HCT116 (cell line): ENCODE measurements at regions not wholly inside any gene's neighbourhood (a gene's known extent, or its start where the extent isn't known, plus 50 kb on each side); places are given as distances from the start of the nearest gene placed in this dataset.

Experiments used
- ATAC-seq: fragments of 200-7000 bp; cut with Tn5 transposase; 2 replicates; pipeline ENCODE4 v1.9.1; 2020; ENCODE audit warnings: mild to moderate bottlenecking, moderate library complexity
- BruUV-seq: library from RNA; stranded (reverse); fragments of 400-500 nt; replicated peaks from 2 replicates; lab custom pipeline; 2021; lab: Mats Ljungman, UMichigan
- CTCF ChIA-PET: fragments of 300-600 bp; sonication (Branson Sonifier 250); formaldehyde crosslinking; loops from one replicate; lab custom pipeline; 2021; ENCODE audit warnings: antibody characterized with exemption; lab: Charles Lee
- POLR2A ChIA-PET: fragments of 300-600, 350-600 bp; sonication (Branson Sonifier 250); formaldehyde crosslinking; loops from one replicate; lab custom pipeline; 2021; ENCODE audit warnings: antibody characterized with exemption; lab: Charles Lee
- RAD21 ChIA-PET, 2 experiments: fragments of 300-600 bp; sonication (Branson Sonifier 250); formaldehyde crosslinking; loops; one replicate each; lab custom pipeline; 2023; ENCODE audit warnings: low total read pairs in 2 of 2; ENCODE audit not compliant: uncharacterized antibody in 2 of 2, unreplicated experiment in 2 of 2, low non-redundant PET in 1 of 2; lab: Charles Lee
- DNase-seq: peaks from one replicate; pipeline ENCODE4 v3.0.0-alpha.2; 2010; ENCODE audit warnings: low read depth, low spot score
- H2AFZ ChIP-seq: fragments of 200-600 bp; shearing (Covaris generic), sonication (generic); 2 replicates; pipeline ENCODE4 v1.6.1; 2017; ENCODE audit warnings: low read depth, mixed run types, mixed read lengths, antibody characterized with exemption, low read length; ENCODE audit not compliant: poor library complexity, severe bottlenecking
- H3K27ac ChIP-seq: 2 replicates; pipeline ENCODE4 v1.5.1; 2012; ENCODE audit warnings: low read depth, low read length
- H3K27me3 ChIP-seq: fragments of 200-600 bp; sonication (generic); 2 replicates; pipeline ENCODE4 v1.6.1; 2016; ENCODE audit warnings: mixed run types, low read length, mixed read lengths; ENCODE audit not compliant: insufficient read depth
- H3K36me3 ChIP-seq, 2 experiments: fragments of 200-500 bp in 1 of 2; fragments of 200-600 bp in 1 of 2; sonication (Bioruptor generic) in 1 of 2; sonication (generic) in 1 of 2; 2 replicates each; pipeline versions ENCODE4 v1.5.1 to v1.6.1; 2014 to 2016; ENCODE audit warnings: low read length in 2 of 2, inconsistent platforms in 1 of 2, mixed read lengths in 1 of 2, mixed run types in 1 of 2; ENCODE audit not compliant: insufficient read depth in 2 of 2, control insufficient read depth in 1 of 2
- H3K4me1 ChIP-seq, 2 experiments: fragments of 200-600 bp in 1 of 2; sonication (generic) in 1 of 2; 2 replicates each; pipeline versions ENCODE4 v1.5.1 to v1.6.1; 2012 to 2017; ENCODE audit warnings: low read length in 2 of 2, inconsistent platforms in 1 of 2, mild to moderate bottlenecking in 1 of 2, mixed read lengths in 1 of 2, mixed run types in 1 of 2, moderate library complexity in 1 of 2; ENCODE audit not compliant: insufficient read depth in 2 of 2, control insufficient read depth in 1 of 2
- H3K4me2 ChIP-seq: fragments of 200-600 bp; sonication (generic); 2 replicates; pipeline ENCODE4 v1.6.1; 2017; ENCODE audit warnings: mixed run types, low read length, mixed read lengths
- H3K4me3 ChIP-seq, 2 experiments: fragments of 200-600 bp in 1 of 2; sonication (generic) in 1 of 2; replicated peaks in 1 of 2; 2 replicates each; pipeline ENCODE4 v1.5.1; 2011 to 2016; ENCODE audit warnings: low read length in 2 of 2, control low read depth in 1 of 2, low read depth in 1 of 2, mild to moderate bottlenecking in 1 of 2, mixed read lengths in 1 of 2, mixed run types in 1 of 2
- H3K79me2 ChIP-seq: fragments of 200-600 bp; sonication (generic); 2 replicates; pipeline ENCODE4 v1.6.1; 2017; ENCODE audit warnings: mild to moderate bottlenecking, mixed run types, low read length, moderate library complexity, mixed read lengths; ENCODE audit not compliant: insufficient read depth
- H3K9ac ChIP-seq: fragments of 200-600 bp; sonication (generic); 2 replicates; pipeline ENCODE4 v1.6.1; 2016; ENCODE audit warnings: low read length, mixed read lengths
- H3K9me2 ChIP-seq: fragments of 200-600 bp; sonication (generic), shearing (Covaris generic); 2 replicates; pipeline ENCODE4 v1.6.1; 2017; ENCODE audit warnings: mixed run types, mild to moderate bottlenecking, moderate library complexity; ENCODE audit not compliant: insufficient read depth
- H3K9me3 ChIP-seq, 2 experiments: fragments of 200-500 bp in 1 of 2; fragments of 200-600 bp in 1 of 2; sonication (Bioruptor generic) in 1 of 2; sonication (generic) in 1 of 2; 2 replicates each; pipeline ENCODE4 v1.6.1; 2014 to 2017; ENCODE audit warnings: low read length in 2 of 2, mixed read lengths in 2 of 2, inconsistent platforms in 1 of 2, low read depth in 1 of 2, mild to moderate bottlenecking in 1 of 2, mixed run types in 1 of 2, moderate library complexity in 1 of 2; ENCODE audit not compliant: control insufficient read depth in 1 of 2, insufficient read depth in 1 of 2
- H4K20me1 ChIP-seq: fragments of 200-600 bp; sonication (generic), shearing (Covaris generic); 2 replicates; pipeline ENCODE4 v1.6.1; 2017; ENCODE audit warnings: mixed run types, mild to moderate bottlenecking, moderate library complexity; ENCODE audit not compliant: insufficient read depth
- ELF1 ChIP-seq: IDR thresholded peaks from 2 replicates; pipeline ENCODE4 v1.6.1; 2012; ENCODE audit warnings: low read depth, borderline replicate concordance
- EZH2phosphoT487 ChIP-seq: fragments of 200-600 bp; IDR thresholded peaks from 2 replicates; pipeline ENCODE4 v1.6.1; 2018; ENCODE audit warnings: antibody characterized with exemption, borderline replicate concordance
- FOSL1 ChIP-seq: IDR thresholded peaks from 2 replicates; pipeline ENCODE4 v1.6.1; 2012; ENCODE audit warnings: low read depth
- POLR2AphosphoS5 ChIP-seq: IDR thresholded peaks from 2 replicates; pipeline ENCODE4 v1.6.1; 2011; ENCODE audit warnings: mild to moderate bottlenecking, low read depth, low read length, moderate library complexity
- SIN3A ChIP-seq: IDR thresholded peaks from 2 replicates; pipeline ENCODE4 v1.6.1; 2012; ENCODE audit warnings: low read depth
- ZFX ChIP-seq: fragments of 450-650 bp; IDR thresholded peaks from 2 replicates; pipeline ENCODE4 v1.6.1; 2017
- ZNF274 ChIP-seq: fragments of 200-500 bp; sonication (Bioruptor generic); IDR thresholded peaks from 2 replicates; pipeline ENCODE4 v1.6.1; 2014; ENCODE audit warnings: mild to moderate bottlenecking, low read depth, low read length, inconsistent platforms
- intact Hi-C: fragments of 100-400 bp; cut with micrococcal nuclease; formaldehyde crosslinking; loops from 2 replicates; pipeline ENCODE4 v1.10.0; 2022
- TF ChIP-seq, protein P1 (sequence below), 3 experiments: fragments of 200-600 bp in 1 of 3; sonication (generic) in 1 of 3; IDR thresholded peaks in 2 of 3; conservative IDR thresholded peaks in 1 of 3; 2 replicates each; pipeline ENCODE4 v1.5.1; 2012 to 2017; ENCODE audit warnings: low read depth in 2 of 3, low read length in 2 of 3, antibody characterized with exemption in 1 of 3, borderline replicate concordance in 1 of 3, control low read depth in 1 of 3, mild to moderate bottlenecking in 1 of 3, mixed read lengths in 1 of 3, mixed run types in 1 of 3, moderate library complexity in 1 of 3; ENCODE audit not compliant: insufficient read depth in 1 of 3
- TF ChIP-seq, protein P2 (sequence below): IDR thresholded peaks from 2 replicates; pipeline ENCODE4 v1.6.1; 2011; ENCODE audit warnings: mild to moderate bottlenecking, low read length, moderate library complexity; ENCODE audit not compliant: insufficient replicate concordance; ENCODE audit errors: extremely low read depth

DNA sequence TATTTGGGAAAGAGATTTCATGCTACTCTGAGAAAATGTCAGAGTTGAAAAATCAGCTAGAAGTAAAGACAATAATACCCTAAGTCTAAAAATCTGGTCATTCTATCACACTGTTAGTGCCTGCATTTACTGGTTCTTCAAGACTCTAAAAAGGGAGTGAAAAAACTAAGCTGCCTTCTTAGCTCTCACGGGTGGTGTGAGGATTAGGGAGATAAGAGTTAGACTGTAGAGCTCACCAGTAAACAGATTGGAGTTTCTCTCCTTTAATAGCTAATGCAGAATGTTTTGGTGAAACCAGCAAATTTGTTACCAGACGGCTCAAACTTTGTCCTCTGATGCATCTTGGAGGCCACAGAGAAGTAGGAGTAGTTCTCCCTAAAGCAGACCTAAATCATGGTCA, 135.0 kb upstream of the OTX2 start:
- Histone ChIP-seq H3K4me1 (peaks cover 0 to 5% of the 10 kb centered on the region in 2 experiments; a peak in 1 of 4 replicates), H3K9me3 (no peaks in the 10 kb centered on the region), H3K9me2 (no peaks in the 10 kb centered on the region), H3K36me3 (no peaks in the 10 kb centered on the region), H3K27ac (no peak overlapping the region), H3K4me2 (no peak overlapping the region)
- BruUV-seq, result no TSS peak
- no peak for TF ChIP-seq ELF1
- TF ChIP-seq, protein P1, sequence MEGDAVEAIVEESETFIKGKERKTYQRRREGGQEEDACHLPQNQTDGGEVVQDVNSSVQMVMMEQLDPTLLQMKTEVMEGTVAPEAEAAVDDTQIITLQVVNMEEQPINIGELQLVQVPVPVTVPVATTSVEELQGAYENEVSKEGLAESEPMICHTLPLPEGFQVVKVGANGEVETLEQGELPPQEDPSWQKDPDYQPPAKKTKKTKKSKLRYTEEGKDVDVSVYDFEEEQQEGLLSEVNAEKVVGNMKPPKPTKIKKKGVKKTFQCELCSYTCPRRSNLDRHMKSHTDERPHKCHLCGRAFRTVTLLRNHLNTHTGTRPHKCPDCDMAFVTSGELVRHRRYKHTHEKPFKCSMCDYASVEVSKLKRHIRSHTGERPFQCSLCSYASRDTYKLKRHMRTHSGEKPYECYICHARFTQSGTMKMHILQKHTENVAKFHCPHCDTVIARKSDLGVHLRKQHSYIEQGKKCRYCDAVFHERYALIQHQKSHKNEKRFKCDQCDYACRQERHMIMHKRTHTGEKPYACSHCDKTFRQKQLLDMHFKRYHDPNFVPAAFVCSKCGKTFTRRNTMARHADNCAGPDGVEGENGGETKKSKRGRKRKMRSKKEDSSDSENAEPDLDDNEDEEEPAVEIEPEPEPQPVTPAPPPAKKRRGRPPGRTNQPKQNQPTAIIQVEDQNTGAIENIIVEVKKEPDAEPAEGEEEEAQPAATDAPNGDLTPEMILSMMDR (IDR thresholded peaks at IDR 0.05 in 2 of 3, conservative IDR thresholded peaks at IDR 0.05 in 1 of 3; ENCODE audit: borderline replicate concordance in 1 of 3, insufficient read depth in 1 of 3, low read depth in 2 of 3, low read length in 2 of 3), result no peak
- TF ChIP-seq, protein P2, sequence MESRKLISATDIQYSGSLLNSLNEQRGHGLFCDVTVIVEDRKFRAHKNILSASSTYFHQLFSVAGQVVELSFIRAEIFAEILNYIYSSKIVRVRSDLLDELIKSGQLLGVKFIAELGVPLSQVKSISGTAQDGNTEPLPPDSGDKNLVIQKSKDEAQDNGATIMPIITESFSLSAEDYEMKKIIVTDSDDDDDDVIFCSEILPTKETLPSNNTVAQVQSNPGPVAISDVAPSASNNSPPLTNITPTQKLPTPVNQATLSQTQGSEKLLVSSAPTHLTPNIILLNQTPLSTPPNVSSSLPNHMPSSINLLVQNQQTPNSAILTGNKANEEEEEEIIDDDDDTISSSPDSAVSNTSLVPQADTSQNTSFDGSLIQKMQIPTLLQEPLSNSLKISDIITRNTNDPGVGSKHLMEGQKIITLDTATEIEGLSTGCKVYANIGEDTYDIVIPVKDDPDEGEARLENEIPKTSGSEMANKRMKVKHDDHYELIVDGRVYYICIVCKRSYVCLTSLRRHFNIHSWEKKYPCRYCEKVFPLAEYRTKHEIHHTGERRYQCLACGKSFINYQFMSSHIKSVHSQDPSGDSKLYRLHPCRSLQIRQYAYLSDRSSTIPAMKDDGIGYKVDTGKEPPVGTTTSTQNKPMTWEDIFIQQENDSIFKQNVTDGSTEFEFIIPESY, result no peak
- no peak for TF ChIP-seq POLR2AphosphoS5
- TF ChIP-seq ZFX, result no peak
- no peak for TF ChIP-seq SIN3A
- TF ChIP-seq EZH2phosphoT487, result no peak
- no peak for TF ChIP-seq ZNF274
- TF ChIP-seq FOSL1, result no peak
- TF ChIP-seq, all 23 proteins: peak for 0
- Histone ChIP-seq H3K79me2 (no peaks in the 10 kb centered on the region), H3K4me3 (no peak overlapping the region), H3K27me3 (peaks cover 39% of the 10 kb centered on the region), H3K9ac (no peak overlapping the region), H2AFZ (no peak overlapping the region), H4K20me1 (no peaks in the 10 kb centered on the region)
- POLR2A ChIA-PET, result no interaction called here
- CTCF ChIA-PET, result no interaction called here
- DNase-seq, result no peak
- intact Hi-C loops, result loop anchor here (10.0 kb wide), 1 partner anchor 230 kb away; no protein-coding TSS in a partner anchor
- ATAC-seq, result no peak
- RAD21 ChIA-PET, result no interaction called here
